HG03139 (cell line): ENCODE measurements at regions not wholly inside any gene's neighbourhood (a gene's known extent, or its start where the extent isn't known, plus 50 kb on each side); places are given as distances from the start of the nearest gene placed in this dataset.
"Not testable (repeated sequence)": the region's sequence is repeated elsewhere in the genome, so short reads cannot be mapped to it uniquely, and the experiment has no call there.

Experiments
- ATAC-seq: cut with Tn5 transposase; IDR thresholded peaks from one replicate; pipeline ENCODE4 v1.9.1; 2021; ENCODE audit not compliant: unreplicated experiment

DNA sequence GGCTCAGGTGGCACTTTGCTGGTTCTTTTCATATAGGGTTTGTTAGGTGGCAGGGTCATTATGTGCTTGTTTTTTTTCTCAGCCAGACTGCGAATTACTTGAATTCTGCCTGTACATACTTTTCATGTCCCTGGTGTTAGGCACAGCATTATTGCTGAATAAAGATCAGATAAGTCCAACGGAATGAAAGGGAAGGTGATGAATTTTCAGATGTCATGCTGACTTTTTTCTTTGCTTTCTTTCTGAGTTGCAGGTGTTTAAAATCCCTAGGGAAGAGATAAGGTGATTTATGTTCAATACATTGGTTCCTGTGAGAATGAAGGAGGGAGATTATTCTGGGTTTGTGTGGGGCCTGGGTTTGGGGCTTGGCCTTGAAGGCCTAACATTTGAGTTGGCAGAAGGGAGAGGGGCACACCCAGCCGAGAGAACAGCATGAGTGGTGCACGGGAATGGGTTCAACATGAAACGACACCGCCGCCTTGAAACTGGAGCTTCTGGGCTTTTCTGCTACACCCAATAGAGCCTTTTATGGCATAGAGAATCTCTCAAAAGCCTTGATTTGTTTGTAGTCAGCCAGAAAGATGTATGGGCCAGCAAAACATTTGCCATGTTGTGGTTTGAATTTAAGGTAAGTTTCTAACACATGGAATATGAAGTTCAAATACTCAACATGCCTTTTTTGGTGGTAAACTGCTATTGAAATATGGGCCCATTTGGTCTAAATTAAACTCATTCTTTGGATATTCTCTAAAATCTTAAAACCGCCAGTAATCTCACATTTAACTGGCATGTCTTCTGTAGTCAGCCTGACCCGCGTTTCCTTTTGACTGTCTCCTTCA is 477.0 kb downstream of the PCNX1 start:
- no peak for ATAC-seq

DNA sequence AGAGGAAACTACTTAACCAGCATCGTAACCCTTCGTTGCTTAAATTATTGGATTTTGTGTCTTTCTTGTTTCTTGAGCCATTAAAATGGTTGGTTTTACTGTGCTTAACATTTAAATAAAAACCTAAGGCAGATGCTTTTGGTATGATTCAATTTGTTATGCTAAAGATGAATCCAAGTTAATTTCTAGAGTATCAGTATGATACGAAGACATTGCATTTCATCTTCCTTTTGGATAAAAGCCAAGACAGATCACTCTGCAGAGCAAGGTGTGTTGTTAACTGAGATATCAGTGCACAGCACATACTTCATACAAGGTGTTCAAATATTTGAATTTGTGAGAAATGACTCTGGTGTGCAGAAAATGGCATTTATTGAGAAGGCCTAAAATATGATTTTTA is 480.5 kb downstream of the PCNX1 start:
- no peak for ATAC-seq

DNA sequence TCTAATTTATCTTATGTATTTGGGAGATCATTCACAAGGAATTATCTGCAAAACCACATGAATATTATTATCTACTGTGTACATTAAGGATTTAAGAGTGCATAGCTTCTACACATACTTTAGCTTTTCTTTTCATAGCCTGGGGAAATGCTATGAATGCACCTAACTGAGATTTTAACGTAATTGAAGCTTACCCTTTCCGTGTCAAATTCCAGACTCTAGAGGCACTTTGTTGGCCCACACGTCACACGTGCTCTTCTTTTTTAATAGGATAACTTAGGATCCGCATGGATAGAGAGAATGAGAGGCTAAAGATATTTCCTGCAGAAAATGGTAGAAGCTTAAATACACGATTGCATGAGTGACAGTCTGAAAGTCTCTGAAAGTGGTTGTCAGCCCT is 481.1 kb downstream of the PCNX1 start:
- no peak for ATAC-seq

DNA sequence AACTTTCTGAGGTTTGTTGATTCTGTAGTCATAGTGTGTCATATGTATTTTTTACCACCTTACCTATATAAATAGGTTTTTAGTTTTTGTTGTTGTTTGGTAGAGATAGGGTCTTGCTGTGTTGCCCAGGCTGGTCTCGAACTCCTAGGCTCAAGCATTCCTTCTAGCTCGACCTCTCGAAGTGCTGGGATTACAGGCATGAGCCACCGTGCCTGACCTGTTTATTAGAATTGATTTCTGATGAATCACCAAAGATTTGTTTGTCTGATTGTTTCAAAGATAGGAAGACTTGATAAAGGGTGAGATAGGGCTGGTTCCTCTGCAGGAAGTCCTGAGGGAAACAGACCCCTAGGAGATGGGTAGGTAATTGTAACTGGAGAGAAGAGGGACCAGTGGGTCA is 481.6 kb downstream of the PCNX1 start:
- ATAC-seq, result no peak

DNA sequence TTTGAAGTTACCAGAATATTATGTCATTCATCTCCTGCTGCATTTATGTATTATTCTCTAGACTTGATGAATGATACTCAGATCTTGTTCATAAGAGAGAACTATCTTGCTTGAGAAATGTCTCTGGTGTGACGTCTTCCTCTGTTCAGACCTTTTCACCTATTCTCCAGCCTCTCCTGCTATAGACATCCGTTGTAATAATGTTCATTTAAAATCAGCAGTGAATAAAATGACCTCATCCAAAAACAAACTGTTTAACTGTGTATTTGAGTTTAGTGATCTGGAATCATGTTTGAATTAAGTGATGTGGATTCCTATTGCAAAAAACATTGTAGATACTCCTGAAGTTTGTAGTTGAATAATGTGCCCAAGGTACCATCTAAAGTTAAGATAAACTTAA is 487.1 kb downstream of the PCNX1 start:
- ATAC-seq, result no peak

DNA sequence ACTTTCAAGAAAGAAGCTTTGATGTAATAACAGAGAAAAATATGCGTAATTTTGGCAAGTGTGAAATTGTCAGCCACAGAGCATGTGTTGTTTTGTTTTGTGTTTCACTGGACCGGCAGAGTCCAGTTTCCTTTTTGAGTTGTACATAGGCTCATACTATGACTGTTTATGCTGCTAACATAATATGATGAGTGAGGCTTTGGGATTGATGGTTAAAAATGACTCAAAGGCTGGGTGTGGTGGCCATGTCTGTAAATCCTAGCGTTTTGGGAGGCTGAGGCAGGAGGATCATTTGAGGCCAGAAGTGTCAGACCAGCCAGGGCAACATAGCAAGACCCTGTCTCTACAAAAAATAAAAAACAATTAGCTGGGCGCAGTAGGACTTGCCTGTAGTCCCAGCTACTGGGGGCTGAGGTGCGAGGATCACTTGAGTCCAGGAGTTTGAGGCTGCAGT is 487.9 kb downstream of the PCNX1 start:
- ATAC-seq, result no peak

DNA sequence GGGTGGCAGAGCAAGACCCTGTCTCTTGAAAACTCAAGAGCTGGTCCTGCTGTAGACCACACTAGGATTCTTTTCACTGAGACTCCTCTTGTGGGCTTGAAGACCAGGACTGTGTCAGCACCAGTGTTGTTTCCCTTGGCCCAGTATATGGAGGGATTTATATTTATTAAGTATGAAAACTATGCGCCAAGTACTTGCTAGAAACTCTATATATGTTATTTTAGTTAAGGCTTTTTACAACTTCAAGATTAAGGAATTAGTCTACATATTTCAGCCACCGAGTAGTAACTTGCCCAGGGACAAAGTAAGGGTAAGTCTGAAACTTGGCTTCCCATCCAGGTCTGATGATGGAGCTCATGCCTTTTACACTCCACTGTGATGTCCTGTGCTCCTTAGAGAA is 488.4 kb downstream of the PCNX1 start:
- no peak for ATAC-seq

DNA sequence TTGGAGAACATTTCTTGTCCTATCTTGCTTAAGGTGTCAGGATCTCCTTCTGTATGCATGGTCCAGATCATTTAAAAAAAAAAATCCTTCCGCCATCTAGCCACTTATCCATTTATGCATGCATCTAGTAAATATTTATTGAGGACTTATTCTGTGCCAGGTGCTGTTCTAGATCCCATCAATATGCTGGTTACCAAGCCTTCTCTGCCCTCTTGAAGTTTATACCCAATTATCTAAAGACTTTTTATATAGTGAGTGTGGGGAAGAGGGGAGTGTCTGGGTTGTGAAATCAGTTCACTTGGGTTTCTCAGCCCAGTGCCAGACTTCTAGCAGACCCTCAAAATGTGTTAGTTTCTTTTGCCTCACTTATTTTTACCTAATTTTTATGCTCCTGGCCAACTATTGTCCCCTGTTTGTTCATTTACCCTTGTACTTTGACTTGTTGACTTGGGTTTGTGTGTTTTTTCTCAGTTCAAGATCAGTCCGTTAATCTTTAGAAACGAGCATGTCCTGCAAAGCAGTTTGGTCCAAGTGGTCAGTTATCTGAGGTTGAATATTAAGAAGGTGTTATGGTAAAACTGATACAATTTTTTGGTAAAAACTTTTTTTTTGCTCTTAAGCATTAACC is 488.9 kb downstream of the PCNX1 start:
- no peak for ATAC-seq

DNA sequence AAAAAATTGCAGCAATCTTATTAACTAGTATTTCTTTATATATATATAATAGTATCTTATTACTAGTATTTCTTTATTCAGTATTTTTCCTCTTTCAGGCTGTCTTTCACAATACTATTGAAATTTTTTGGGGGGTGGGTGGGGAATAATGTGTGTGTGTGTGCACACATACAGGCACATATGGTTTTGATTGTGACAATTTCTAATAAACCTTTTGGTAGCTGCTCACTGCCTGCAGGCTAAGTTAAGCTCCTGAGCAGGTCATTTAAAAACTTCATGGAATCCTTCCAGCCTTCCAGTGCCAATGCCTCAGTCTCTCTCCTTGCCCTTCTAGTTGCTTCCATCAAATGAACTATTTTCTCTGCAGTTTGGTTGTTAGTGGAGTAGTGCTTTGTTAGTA is 490.1 kb downstream of the PCNX1 start:
- ATAC-seq, result no peak

DNA sequence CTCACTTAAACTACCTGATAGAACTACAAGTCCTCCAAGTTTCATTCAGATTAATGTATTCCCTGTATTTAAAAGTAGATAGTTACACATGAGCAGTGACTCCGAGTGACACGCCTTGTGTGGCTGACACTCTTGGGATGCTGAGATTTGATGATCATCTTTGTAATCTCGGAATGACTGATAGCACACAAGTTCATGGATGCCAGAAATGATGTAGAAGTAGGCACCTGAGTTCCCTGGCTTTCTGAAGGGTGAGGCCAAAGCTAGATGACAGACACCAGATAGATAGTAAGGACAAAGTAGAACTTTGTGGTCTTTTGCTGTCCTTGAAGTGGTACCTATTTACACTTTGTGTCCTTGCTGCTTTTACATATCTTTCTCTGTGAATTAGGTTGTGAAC is 491.2 kb downstream of the PCNX1 start:
- peak; percentile 18 for ATAC-seq

DNA sequence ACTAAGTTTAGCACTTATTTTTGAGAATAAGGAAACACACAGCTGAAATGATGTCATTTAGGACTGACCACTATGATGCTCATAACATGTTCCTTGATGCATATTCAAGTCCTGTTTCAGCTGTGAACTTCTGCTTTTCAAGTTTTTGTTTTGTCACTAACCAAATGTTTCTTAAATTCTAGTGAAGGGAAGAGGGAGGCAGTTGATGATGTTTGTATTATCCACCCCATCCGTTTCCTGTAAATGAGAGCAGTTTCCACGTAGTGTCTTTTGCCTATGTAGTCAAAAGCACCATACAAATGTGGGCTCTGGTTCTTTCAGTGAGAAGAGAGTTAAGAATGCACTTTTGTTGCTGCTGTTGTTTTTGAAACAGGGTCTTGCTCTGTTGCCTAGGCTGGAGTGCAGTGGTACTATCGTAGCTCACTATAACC is 491.8 kb downstream of the PCNX1 start:
- ATAC-seq, result peak; percentile 62

DNA sequence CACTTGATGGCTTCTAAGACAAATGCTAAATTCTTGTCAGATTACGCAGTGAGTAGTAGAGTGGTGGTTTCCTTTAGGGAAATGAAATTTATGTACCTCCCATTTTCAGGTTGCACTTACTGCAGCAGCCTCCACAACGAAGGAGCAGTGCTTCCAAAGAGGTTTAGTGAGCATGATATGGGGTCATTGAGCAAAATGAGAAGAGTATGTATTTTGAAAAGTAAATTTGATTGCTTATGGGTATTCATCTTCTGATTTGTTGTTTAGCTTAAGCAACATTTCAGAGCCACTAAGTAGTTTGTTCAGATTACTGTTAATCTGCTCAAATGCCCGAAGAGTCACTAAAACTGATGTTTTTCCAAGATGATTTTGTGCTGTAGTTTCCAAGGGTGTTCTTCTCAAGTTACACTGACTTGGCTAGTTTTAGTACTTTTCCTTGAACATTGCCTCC is 493.6 kb downstream of the PCNX1 start:
- no peak for ATAC-seq

DNA sequence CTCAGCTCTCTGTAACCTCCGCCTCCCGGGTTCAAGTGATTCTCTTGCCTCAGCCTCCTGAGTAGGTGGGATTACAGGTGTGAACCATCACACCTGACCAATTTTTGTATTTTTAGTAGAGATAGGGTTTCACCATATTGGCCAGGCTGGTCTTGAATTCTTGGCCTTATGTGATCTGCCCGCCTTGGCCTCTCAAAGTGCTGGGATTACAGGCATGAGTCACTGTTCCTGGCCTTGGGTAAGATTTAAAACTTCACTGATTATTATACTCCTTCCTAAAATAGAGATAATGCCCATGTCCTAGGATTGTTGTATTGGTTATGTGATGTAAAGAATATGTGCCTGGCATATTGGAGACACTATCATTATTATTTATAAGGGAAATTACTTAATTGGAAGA is 495.2 kb downstream of the PCNX1 start:
- not testable (repeated sequence) for ATAC-seq

DNA sequence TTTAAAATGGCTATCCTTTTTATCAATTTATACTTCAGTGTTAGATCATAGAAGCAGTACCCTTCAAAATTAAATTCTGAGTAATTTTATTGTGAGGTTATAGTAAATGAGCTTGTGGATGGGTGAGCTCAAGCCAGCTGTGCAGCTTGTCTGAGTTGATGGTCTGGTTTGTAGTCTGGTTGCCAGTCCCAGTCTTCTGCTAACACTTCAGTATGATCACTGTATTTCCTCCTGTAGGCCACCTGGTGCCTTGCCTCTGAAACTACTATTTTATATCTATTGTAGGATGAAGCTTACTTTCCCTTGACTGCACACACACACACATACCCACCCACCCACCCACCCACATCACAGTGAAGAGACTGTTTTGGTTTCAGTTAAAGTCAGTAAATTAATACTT is 496.4 kb downstream of the PCNX1 start:
- ATAC-seq, result peak; percentile 45

DNA sequence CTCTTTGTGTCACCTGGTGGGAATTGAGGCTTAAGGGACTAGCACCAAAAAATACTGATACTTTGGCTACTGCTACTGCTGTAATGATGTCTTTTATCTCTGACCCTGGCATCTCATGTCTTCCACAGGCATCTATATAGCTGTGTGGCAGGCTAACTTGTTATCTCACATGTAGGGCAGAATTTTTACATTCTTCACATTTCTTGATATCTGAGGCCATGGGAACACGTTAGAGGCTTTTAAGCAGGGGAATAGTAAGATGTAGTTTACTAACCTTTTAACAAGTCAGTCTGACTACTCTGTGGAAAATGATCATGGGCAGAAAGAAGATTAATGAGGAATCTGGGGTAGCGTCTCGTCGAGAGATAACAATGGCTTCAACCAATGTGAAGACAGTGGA is 498.4 kb downstream of the PCNX1 start:
- ATAC-seq, result no peak

DNA sequence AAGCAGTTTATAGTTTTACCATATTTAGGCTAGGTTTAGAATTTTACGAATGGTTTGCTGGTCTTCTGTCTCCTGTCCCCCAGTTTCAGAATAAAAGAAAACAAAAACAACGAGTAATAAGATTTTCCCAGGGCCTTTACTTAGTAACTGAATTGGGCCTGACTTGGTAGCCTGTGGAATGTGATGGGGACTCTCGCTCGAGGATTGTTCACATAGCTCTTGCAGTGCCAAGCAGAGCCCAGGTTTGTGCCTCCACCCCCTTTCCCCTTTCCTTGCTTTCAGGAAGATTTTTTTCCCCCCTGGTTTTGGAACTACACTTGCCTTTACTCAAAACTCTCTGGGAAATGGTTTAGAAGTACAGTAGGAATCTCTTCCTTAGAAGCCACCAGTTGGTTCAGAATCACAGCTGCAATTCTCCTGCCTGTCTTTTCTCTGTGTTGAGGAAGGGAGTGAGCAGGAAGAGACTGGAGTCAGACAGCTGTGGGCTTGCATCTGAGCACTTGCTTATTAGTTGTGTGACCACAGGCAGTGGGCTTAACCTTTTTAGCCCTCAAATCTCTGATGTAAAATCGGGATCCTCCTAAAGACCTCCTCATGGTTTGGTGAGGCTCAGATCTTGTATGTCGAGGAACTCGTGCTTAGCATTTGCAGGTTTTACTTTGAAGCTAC is 501.2 kb downstream of the PCNX1 start:
- no peak for ATAC-seq

DNA sequence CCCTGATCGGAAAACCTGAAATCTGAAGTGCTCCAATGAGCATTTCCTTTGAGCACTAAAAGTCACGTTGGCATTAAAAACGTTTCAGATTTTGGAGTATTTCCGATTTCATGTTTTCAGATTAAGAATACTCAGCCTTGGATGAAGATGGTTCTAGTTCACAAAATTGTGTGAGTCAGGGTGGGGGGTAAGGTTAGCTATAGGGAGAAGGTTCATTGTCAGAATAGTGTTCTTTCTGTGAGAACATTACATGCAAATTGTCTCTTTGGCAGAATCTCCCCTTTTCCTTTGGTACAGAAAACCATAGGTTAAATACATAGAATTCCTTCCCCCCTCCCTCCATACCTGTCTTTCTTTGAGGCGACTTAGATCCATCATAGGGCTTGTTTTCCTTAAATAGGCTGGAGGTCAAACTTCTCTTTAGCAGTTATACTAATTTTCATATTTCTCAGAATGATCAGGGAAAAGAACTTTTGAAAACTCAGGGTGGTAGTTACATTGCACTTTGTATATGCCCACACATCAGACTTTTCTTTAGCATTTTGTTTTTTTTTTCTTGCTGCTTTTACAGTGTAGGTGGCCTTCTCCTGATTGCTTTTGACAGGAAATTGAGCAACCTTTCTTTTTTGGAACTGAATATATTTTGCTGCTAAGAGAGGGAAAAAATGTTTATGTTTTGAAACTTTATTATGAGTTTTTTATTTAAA is 503.5 kb downstream of the PCNX1 start:
- ATAC-seq, result no peak

DNA sequence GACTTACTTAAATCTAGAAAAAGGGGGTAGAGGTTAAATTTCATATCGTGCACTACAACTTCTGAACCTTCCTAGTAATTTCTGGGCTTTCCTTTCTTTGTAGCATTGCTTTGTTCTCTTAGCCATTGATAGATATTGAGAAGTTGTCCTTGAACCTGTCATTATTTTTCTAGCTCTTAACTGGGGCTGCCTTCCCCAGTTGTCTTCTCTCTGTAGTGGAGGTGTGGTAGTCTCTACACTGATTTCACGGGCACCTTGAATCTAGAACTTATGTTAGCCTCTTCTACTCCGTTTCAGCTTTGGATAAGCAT is 504.0 kb downstream of the PCNX1 start:
- ATAC-seq, result no peak

DNA sequence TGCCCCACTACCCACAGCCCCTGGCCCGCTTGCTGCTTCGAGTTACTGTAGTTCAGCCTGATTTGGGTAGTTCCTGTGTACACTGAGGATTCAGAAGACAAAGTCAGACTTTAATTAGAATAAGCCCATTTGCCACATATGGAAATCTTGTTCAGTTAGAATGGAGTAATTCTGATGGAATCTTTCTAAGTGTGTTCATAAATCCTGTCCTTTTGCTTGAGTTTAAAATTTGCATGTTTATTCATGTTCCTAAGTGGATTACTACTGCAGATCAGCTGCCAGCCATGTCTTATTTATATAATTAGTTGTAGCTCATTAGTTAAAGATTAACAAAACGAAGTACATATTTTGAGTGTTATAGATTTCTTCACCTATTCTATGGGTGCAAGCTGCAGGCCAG is 504.5 kb downstream of the PCNX1 start:
- no peak for ATAC-seq

DNA sequence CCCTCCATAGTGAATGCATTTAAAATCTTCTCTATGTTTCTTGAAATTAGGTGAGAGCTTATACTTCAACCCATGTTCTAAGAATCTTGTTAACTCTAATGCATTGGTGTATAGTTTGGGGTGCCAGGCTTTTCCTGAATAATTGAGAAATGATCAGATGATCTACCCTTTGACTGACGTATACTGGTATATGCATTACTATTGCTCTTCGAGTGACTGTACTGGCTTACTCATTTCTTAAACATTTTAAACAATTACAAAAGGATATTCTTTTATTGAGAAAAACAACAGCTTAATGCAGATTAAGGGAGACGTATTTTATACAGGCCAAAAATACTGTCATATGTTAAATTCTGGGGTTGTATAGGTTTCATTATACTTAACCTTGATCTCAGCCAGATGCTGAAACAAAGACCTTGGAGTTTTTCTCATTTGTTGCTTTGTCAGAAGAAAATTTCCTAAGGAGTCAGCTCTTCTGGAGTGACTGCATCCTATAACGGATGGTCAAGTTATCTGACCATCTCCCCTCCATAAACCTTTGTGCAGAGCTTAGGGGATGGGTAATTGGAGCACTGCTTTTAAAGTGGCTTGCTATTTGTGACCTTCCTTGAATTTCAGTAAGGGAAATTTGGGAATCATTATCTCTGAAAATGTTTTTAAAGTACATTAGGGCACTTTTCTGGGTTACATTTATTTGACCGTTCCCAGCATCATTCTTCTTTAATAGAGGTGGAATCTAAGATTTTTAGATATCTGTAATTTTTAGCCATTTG is 507.6 kb downstream of the PCNX1 start:
- ATAC-seq, result no peak

DNA sequence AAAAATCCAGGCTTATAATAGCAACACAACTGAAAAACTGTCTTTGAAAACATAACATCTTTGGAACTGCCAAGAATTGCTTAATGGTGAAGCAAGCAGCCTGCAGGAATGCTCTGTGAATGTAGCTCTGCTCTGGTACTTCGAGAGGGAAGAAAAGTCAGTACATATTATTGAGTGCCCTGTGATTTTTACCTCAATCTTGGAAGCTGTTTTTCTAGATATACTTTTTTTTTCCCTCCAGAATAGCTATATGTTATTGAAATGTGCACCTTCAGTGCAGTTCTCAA is 508.1 kb downstream of the PCNX1 start:
- no peak for ATAC-seq
